HG02759 (cell line): ENCODE measurements at regions not wholly inside any gene's neighbourhood (a gene's known extent, or its start where the extent isn't known, plus 50 kb on each side); places are given as distances from the start of the nearest gene placed in this dataset.

Experiments
- ATAC-seq: cut with Tn5 transposase; IDR thresholded peaks from one replicate; pipeline ENCODE4 v1.9.1; 2021; ENCODE audit warnings: mild to moderate bottlenecking, moderate library complexity; ENCODE audit not compliant: unreplicated experiment

DNA sequence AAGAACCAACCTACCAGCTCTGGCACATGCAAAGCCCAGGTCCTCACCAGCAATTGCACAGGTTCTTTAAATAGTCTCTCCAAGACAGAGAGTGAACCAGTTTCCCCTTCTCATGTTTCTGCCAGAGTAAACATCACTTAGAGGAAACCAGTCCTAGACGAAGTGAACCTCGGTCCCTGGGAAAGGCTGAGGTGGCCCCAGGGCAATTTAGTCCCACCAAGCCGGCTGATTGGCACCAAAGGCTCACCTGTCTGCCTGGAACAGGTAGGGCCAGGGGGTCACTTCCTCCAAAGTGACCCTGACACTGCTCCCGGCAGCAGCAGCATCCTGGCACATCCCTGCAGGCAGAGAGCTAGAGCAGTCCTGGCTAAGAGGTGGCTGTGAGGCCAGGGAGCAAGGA lies 122.9 kb upstream of the ZNF507 start:
- no peak for ATAC-seq

DNA sequence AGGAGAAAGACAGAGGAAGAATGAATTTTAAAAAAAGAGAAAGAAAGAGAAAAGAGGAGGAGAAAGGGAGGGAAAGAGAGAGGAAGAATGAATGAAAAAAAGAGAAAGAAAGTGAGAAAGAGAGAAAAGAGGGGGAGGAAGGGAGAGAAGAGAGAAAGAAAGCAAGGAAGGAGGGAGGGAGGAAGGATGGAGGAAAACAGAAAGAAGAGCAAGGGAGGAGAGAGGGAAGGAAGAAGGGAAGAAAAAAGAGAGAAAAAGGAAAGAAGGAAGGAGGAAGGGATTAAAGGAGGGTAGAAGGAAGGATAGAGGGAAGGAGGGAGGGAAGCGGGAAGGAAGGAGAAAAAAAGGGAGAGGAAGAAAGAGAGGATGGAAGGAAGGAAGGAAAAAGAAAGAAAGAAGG lies 122.3 kb upstream of the ZNF507 start:
- no peak for ATAC-seq

- ATAC-seq: no peak
These were observed 121.6 kb upstream of the ZNF507 start for GRCh38 chr19:32223595-32224370.

GRCh38 chr19:32224371-32225244 lies 120.8 kb upstream of the ZNF507 start:
- peak; percentile 92 for ATAC-seq

- ATAC-seq: no peak
These were observed 117.7 kb upstream of the ZNF507 start for GRCh38 chr19:32227561-32228165.

DNA sequence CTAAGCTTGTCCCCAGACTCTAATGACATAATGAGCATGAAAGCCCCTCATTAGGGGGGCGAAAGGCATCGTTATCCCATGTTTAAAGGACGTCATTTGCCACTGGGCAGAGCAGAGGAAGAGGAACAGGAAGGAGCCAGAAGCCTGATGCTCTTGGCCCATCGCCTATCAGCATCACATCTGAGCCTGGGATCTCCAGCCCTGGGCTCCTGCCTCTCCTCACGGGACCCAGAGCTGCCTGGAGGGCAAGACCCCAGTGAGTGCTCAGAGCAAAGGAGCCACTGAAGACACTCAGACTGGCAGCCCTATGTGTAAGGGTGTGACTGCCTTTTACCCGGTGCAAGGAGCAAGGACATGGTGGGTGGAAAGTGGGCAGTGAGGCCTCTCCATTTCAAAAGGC lies 115.0 kb upstream of the ZNF507 start:
- ATAC-seq: no peak

GRCh38 chr19:32231020-32231419 lies 114.4 kb upstream of the ZNF507 start:
- no peak for ATAC-seq

DNA sequence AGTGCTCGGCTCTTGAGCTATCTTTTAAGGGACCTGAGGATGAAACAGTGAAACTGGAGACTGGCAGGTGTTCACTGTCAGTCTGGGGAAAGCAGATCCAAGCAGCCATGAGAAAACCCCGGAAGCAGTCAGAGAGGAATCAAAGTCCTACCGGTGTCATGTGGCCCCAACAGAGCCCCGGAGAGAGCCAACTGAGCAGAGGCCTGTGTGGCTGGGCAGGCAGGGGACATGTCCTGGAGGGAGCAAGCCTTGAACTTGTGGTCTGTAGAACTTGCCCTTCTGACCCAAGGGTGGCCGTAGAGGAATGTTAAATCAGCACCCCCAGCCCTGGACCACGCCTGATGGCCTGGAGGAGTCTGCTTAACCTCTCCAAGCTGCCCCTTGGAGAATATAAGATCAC lies 113.7 kb upstream of the ZNF507 start:
- no peak for ATAC-seq

DNA sequence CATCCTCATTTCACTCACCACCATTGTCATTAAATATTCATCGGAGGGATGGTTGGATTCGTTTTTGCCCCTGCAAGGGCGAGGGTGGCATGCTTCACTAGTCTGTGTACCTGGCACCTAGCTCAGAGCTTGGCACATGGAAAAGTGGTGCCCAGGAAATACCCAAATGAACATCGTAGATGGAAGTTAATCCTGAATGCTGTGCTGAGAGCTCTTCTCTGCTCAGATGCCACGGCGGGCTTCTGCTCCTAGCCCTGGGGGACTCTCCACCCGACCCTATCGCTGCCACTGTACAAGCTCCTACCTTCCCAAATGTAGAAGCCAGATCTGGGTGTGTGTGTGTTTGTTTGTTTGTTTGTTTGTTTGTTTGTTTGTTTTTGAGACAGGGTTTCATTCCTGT lies 113.0 kb upstream of the ZNF507 start:
- no peak for ATAC-seq

DNA sequence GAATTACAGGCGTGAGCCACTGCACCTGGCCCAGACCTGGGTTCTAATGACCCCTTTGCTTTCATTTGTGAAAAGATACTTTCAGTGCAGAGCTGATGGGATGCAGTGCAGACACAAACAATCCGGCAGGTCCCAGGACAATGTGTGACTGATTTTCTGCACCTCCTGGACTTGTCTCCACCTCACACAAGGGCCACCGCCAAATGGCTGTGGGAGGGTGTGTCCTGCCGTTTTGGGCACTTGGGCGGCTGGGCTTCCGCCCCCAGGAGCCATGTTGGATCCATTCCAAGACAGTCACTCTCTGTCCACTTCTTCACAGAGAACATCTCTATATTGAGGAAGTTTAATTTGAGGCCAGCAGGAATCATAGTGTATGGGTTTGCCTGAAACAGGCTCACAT lies 112.3 kb upstream of the ZNF507 start:
- ATAC-seq: no peak

DNA sequence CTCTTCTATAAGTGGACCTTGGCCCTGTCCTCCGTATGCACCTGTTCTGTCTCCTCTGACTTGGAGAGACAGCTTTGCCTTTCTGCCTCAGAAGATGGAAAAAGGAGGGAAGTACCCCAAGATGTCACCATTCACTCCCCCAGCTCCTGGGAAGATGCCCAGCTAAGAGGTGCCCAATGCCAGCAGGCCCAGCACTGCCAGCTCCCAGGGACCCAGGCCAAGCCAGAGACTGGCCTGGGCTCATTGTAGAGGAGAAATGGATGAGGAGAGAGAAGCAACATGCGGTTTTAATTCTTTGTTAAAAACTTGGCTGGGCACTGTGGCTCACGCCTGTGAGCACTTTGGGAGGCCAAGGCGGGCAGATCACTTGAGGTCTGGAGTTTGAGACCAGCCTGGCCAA lies 111.5 kb upstream of the ZNF507 start:
- ATAC-seq: no peak

GRCh38 chr19:32234663-32235217 lies 110.7 kb upstream of the ZNF507 start:
- no peak for ATAC-seq

DNA sequence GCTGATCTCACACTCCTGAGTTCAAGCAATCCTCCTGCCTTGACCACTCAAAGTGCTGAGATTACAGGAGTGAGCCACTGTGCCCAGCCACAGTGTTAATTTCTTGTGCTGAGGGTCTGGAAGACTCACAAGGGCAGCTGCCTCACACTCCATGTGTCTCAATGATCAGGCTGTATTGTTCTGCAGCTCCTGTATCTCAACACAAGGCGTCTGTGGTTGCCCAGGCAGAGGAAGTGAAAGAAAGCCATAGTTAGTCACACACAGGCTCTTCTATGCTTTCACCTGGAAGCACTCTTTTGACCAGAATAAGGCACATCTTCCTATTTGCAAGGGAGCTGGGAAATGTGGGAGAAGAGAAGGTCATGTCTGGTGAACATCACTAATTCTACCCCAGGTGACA lies 107.3 kb upstream of the ZNF507 start:
- peak; percentile 68 for ATAC-seq

- ATAC-seq: no peak
These were observed 105.1 kb upstream of the ZNF507 start for GRCh38 chr19:32240316-32240715.

- ATAC-seq: no peak
These were observed 104.1 kb upstream of the ZNF507 start for GRCh38 chr19:32241306-32241705.

GRCh38 chr19:32241932-32242710 lies 103.3 kb upstream of the ZNF507 start:
- ATAC-seq: no peak

DNA sequence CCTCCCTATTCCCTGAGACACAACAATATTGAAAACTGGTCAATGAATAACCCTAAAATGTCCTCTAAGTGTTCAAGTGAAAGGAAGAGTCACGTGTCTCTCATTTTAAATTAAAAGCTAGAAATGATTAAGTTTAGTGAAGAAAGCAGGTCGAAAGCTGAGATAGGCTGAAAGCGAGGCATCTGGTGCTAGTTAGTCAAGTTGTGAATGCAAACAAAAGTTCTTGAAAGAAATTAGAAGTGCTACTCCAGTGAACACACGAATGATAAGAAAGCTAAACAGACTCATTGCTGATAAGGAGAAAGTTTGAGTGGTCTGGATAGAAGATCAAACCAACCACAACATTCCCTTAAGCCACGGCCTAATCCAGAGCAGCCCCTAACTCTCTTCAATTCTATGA lies 99.4 kb upstream of the ZNF507 start:
- ATAC-seq: no peak

DNA sequence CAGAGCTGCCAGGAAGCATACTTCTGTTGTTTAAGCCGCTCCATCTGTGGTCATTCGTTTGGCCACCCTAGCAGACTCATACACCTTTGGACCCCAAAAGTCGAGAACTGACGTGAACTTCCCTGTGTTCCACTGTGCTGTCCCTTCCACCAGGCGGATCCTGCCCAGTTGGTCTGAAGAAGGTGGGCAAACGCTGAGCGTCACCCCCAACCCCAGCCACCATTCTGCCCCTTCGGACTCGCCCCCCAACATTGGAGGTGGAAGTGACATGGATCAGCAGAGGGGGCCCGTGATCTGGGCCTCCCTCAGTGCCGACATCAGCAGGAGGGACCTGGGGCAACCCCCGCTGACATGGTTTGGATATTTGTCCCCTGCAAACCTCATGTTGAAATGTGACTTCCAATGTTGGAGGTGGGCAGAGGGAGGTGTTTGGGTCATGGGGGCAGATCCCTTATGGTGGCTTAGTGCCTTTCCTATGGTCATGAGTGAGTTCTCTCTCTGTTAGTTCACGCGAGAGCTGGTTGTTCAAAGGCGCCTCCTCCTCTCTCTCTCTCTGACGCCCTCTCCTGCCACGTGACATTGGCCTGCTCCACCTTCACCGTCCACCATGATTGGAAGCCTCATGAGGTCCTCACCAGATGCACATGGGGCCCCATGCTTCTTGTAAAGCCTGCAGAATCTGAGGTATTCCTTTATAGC lies 93.6 kb upstream of the ZNF507 start:
- ATAC-seq: no peak

DNA sequence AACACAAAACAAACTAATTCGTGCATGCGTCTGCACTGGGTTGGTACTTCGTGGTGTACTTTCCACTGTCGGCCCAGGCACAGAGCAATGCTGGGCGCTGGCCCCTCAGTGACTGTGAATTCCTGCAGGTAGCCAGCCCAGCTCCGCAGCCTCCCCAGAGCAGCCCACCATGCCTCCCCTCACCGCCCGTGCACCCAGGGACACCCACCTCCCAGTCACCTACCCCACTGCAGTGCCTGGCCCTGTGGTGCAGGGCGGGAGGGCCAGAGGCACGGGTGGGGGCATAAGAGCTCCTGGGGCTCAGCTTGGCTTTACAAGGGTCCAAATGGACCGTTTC lies 93.1 kb upstream of the ZNF507 start:
- no peak for ATAC-seq
